GM18909 (cell line): ENCODE measurements at regions not wholly inside any gene's neighbourhood (a gene's known extent, or its start where the extent isn't known, plus 50 kb on each side); places are given as distances from the start of the nearest gene placed in this dataset.

Experiments
- ATAC-seq: cut with Tn5 transposase; IDR thresholded peaks from one replicate; pipeline ENCODE4 v1.9.1; 2021; ENCODE audit warnings: mild to moderate bottlenecking; ENCODE audit not compliant: unreplicated experiment, poor library complexity

DNA sequence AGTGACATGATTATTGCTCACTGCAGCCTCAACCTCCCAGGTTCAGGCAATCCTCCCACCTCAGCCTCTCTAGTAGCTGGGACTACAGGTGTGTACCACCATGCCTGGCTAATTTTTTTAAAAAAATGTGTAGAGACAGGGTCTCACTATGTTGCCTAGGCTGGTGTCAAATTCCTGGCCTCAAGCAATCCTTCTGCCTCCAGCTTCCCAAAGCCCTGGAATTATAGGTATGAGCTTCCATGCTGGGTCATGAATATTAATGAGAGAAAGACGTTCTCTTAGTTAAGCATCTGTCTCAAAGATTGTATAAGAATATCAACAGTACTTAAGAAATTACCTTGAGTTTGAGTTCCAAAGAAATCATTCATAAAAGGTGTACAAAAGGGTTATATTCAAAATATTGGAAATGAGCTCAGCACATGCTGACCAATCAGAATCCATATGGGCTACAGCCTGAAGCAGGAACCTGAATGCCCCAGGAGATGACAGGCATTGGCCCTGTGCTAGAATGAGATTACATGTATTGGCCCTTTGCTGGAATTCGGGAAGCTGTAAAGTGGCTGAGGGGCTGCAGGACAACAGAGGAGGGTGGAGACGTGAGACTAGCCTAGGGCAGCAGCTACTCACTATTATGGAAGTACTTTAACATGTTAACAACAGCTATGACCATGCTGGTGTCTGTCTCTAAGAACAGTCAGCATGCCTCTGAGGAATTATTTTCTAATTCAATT lies 157.0 kb upstream of the CPNE8 start:
- ATAC-seq = no peak

DNA sequence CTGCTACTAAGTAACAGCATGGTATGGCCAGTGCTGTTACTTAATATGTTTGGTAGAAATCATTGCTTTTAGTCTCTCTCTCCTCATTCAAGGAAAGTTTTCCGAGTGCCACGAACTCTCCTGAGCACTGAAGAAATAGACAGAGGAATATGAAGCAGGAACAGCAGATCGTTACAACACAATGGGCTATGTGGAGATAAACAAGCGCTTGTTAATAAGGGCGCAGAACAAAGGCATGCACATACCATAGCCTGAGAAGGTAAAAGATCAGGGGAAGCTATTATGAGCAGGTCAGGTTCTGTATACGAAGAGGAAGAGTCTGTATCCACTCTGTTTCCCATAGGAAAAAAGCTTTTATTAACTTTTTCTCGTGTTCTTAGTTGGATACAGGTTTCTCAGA lies 156.2 kb upstream of the CPNE8 start:
- no peak for ATAC-seq

DNA sequence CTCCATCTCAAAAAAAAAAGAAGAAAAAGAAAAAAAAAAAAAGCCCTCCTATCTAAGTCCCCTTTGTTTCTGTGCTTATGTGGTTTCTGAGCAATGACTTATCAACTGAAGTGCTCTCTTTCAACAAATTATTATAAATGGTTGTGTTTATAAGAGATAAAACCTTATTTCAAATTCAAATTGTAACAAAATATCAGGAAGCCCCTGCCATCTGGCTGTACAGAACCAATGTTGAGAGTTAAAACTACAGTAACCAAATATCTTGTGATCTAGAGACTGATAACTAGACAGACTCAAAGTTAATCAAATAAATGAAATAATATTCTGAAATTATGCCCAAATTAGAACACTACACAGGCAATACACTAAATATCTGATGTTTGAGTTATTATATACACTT lies 143.0 kb upstream of the CPNE8 start:
- ATAC-seq = no peak

DNA sequence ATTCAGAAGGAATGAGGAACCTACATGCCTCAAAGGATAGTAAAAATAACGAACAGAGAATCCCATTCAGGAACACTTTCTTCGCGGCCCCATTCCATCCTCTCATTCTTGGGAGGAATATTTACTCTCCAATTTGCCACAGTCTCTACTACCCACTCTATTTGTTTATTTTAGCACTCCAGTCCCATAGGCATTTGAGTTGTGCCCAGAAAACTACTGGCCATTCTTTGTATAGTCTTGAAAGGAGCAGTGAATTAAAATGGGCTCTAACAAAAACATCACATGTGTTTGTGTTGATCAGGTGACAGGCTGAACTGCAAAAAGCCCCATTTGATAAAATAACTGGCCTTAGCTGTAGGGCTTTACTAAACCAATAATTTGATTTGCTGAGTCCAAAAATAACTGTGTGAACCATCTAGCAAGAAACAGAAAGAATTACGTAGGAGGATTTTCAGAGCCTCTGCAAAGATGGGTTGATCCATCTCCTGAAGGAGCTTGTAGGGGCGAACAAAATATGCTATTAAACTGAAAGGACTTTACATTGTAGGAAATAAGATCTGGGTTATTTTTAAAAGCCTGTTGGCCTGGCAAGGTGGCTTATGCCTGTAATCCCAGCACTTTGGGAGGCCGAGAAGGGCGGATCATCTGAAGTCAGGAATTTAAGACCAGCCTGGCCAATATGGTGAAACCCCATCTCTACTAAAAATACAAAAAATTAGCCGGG lies 142.3 kb upstream of the CPNE8 start:
- ATAC-seq = no peak

DNA sequence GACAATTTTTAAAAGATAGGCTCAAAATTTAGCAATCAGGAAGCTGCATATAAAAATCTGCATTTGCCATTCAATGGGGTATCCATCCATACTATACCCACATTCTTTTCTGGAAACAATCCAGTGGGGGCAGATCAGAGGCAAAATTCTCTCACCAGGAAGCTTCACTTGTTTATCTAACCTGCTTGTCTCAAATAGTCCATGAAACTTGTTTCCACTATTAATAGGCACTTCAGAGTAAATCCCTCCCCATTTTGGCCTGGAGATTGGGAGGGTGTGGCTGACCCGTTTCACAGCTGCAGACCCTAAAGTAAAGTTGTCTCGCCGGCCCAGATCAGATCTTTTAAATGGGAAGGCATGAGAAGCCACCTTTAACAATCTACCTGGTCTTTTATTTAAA lies 139.4 kb upstream of the CPNE8 start:
- ATAC-seq = no peak

DNA sequence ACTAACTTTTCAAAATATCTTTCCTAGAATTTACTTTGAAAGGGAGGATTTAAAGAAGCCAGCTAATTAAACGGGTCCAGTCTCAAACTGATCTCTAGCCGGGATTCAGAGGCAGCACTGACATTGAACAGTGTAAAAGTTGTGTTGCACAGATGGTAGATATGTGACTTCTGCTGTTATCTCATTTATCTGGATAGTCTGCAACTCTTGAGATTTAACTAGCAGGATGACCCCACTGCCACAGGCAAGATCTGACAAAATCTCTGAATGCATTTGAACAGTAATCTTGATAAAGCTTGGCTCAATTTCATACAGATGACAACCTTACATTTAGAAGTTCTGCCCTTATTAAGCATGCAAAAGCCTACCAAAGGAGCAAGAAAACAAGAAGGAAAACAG lies 138.0 kb upstream of the CPNE8 start:
- no peak for ATAC-seq

DNA sequence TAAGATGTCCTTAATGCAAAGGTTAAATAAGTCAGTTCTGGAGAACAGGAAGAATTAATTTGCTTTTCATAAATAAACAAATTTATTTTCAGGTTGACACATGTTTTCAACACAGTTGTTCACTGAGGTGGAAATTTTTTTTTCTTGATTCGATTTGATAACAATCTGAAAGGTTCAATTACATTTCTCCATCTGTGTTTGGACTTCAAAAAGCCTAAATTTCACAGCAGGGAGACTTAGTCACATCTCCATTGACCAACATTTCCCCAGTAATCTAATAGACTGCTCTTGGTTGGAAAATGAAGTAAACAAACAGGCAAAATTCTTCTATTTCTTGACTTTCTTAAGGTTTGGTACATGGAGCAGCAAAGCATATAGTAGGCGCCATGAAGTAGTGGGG lies 134.9 kb upstream of the CPNE8 start:
- ATAC-seq = no peak

DNA sequence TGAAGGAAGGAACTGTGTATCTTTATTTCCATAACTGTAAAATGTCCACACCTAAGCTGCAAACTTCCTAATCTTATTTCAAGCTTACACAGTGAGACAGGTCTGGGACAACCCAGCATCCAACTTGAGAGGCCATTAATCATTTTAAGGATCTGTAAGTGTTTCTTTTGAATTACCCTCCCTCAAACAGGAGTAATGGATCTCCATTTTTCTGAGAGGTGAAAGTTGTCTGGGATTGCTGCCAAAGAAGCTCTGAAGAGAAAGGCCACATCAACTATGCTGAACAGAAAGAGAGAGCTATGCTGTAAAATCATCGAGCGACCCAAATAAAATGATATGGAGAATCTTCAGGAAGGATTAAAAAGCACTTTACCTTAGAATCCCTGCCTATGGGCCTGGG lies 131.7 kb upstream of the CPNE8 start:
- no peak for ATAC-seq

DNA sequence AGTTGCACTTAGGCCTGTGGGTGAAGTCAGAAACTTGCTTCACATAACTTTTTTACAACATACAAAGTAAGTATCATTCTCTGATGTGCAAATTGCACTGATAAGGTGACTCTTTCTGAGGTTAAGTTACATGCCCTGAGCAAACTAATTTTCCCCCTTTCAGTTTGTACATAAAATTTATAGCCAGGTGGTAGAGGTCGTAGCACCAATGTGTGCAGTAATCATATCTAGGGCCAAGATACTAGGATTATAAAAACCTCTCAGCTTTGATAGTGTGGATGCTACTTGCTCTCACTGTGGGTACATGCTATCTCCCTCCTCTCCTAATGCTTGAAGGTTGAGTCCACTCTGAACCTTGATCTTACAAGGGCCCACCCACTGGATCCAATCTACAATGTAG lies 130.7 kb upstream of the CPNE8 start:
- ATAC-seq = no peak

DNA sequence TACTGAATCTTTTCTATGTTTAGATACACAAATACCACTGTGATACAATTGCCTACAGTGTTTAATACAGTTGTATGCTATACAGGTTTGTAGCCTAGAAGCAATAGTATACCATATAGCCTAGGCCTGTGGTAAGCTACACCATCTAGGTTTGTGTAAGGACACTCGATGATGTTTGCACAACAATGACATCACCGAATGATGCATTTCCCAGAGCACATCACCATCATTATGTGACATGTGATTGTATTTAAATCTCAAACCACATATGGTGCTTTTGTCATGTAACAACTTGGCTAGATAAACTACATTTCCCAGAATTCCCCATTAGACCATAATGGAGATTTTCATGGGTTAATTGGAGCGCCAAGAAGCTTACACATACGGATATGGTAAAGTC lies 128.4 kb upstream of the CPNE8 start:
- ATAC-seq = no peak

DNA sequence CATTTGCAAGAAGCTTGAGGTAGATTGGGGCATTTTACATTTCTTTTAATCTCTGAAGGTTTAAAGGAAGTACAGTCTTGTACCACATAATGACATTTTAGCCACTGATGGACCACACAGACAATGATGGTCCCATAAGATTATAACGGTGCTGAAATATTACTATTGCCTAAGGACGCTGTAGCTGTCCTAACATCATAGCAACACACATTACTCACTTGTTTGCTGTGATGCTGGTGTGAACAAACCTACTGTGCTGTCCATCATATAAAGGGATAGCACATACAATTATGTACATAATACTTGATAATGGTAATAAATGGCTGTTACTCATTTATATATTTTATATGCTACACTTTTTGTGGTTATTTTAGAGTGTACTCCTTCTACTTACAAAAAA lies 127.1 kb upstream of the CPNE8 start:
- no peak for ATAC-seq

DNA sequence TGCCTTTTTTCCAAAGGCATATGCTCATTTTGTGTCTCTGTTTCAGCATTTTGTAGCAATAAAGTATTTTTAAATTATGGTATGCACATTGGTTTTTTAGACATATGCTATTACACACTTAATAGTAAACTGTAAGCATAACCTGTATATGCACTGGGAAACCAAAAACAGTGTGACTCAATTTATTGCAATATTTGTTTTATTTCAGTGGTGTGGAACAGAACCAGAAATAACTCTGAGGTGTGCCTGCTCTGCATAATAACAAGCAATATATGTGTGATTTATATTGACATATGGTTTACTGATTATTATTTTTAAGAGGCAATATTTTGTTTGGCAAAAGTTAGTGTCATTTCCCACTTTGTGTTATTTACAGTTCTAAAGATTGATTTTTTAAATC lies 126.6 kb upstream of the CPNE8 start:
- no peak for ATAC-seq

DNA sequence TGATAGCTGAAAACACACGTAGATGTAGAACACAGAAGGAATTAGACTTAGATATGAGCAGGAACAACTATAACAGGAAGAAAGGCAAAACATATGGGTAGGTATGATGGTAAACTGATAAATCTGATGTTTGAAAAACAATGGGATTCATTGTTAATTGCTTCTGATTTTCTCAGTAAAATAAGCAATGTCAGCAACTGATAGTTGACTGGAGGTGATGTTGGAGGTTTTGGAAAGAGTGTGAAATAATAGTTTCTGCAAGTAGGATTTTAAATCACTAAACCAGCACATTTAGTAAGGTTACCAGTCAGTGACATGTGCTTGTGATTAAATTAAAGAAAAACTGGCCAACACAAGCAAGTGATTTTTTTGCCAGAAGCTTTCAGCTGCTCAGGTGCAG lies 123.0 kb upstream of the CPNE8 start:
- no peak for ATAC-seq

DNA sequence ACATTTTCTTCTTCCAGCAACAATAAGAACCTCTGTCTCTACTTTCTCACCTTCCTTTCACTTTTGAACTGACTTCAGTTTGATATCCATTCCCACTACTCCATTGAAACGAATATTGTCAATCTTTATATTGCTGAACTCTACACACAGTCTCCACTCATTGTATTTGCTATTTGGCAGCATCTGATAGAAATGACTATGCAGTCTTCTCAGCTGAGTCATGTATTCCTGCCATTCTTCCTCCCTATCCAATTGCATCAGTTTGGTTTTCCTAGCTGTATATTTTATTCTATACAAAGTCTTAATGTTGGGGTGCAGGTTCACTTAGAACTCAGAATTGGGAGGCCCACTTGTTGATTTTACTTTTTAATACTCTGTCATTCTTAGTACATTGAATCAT lies 107.5 kb upstream of the CPNE8 start:
- ATAC-seq = no peak

DNA sequence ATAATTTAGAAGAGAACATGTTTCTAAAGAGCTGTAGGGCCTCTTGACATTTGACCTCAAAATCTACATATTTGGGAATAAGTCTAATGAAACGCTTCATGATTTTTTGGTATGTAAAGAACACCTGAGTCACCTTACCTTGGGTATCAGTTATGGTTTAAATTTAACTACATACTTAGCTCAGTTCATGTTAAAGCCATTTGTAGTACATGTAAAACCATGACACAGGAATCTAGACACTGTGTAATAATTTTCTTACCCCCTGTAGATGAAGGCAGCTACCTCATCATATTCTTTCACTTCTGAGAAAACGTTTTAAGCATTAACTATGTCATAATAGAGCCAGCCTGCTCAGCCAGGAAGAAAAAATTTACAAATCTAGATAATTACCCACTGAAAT lies 105.8 kb upstream of the CPNE8 start:
- ATAC-seq = no peak

DNA sequence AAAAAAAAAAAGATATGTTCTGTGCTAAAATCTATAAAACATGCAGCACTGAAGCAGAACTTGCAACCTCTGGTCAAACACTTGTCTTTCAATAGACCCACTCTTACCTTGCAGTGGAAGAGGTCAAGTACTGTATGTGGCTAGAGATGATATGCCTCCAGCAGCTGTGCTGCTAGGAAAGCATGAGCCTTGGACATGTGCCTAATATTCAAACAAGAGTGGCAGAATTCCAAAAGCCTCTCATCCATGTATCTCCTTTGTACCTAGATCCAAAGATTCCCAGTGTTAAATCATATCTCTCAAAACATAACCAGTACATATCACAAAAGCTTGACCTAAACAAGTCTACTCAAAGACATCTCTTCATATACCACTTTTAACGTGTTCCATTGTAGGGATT lies 105.0 kb upstream of the CPNE8 start:
- no peak for ATAC-seq

DNA sequence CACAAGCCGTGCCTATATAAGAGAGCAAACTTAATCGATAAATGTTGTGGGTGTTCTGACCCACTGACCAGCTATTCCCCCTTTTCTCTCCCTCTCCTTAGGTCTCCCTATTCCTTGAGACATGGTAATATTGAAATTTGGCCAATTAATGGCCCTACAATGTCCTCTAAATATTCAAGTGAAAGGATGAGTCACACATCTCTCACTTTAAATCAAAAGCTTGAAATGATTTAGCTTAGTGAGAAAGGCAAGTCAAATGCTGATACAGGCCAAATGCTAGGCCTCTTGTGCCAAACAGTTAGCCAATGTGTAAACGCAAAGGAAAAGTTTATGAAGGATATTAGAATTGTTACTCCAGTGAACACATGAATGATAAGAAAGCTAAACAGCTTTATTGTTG lies 102.2 kb upstream of the CPNE8 start:
- no peak for ATAC-seq

DNA sequence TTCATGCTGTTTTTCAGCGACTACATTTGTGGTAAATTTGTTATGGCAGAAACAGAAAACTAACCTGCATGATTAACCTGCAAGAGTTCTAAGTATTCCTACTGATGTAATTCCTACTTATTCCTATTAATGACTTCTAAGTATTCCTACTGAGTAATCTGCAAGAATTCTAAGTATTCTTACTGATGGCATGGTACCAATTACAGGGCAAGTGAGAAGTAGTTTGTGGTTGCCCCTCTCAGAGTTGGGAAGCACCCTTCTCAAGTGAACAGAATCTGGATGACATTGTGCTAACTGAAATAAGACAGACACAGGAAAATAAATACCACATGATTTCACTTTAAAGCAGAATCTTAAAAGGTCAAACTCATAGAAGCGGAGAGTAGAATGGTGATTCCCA lies 100.9 kb upstream of the CPNE8 start:
- ATAC-seq = no peak

DNA sequence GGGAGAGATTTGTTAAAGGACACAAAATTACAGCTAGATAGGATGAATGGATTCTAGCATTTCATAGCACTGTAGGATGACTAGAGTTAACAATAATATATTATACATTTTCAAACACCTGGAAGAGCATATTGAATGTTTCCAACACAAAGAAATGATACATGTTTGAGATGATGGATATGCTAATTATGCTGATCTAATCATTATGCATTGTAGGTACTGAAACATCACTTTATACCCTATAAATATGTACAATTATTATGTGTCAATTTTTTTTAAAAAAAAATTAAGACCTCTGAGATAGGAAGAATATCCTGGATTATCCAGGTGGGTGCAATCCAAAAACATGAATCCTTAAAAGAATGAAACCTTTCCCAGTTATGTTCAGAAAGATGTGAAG lies 100.3 kb upstream of the CPNE8 start:
- ATAC-seq = no peak

DNA sequence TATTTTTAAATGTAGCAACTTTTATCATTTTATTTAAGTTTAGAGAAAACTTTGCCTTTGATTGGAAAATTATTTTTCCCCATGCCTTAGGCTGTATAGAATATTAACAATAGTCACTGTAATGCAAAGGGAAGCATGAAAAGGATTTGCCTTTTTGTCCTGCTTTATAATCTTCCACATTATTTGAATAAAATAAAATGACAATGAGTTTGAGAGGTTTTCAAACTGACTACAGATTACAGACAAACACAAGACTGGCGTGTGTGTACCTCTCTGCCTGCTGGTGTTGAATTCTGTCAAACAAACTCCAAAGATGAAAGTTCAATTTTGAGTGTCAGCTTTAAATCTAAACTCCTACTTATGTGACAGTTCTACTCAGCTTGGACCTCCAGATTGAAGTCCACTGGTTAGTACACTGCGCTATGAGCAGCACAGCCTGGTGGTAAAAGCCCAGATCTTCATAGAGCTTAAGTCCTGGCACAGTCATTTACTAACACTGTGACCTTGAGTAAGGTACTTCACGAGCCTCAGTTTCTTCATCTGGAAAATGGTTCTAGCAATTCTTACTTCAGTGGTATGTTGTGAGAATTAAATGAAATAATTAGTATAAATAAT lies 98.3 kb upstream of the CPNE8 start:
- no peak for ATAC-seq

DNA sequence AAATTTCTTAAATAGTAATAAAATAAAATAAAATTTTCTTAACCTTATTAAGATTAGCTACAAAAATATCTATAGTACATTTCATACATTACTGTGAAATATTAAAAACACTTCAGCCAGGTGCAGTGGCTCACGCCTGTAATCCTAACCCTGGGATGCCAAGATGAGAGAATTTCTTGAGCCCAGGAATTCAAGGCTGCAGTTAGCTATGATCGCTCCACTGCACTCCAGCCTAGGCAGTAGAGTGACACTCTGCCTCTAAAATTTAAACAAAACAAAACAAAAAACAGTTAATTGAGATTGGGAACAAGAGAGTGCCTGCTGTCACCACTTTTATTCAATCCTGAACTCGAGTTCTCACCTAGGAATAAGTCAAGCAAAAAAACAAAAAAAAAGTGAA lies 95.0 kb upstream of the CPNE8 start:
- no peak for ATAC-seq
